SU-DHL-6 (cell line): ENCODE measurements at regions not wholly inside any gene's neighbourhood (a gene's known extent, or its start where the extent isn't known, plus 50 kb on each side); places are given as distances from the start of the nearest gene placed in this dataset.

Experiments used
- H2AFZ ChIP-seq: fragments of 200-600 bp; sonication (generic); 2 replicates; pipeline ENCODE4 v1.6.1; 2014; ENCODE audit warnings: low read depth, mild to moderate bottlenecking, moderate library complexity, mixed read lengths, antibody characterized with exemption, low read length; ENCODE audit not compliant: severe bottlenecking
- H3F3A ChIP-seq: fragments of 200-600 bp; shearing (Covaris generic); 2 replicates; pipeline ENCODE4 v1.6.0; 2016; ENCODE audit warnings: antibody characterized with exemption, mild to moderate bottlenecking; ENCODE audit not compliant: insufficient read depth
- H3K27ac ChIP-seq: fragments of 200-600 bp; sonication (generic); 2 replicates; pipeline ENCODE4 v1.5.1; 2016; ENCODE audit warnings: low read depth, mild to moderate bottlenecking, low read length, moderate library complexity, mixed read lengths
- H3K27me3 ChIP-seq: fragments of 200-600 bp; sonication (generic), shearing (Covaris generic); 2 replicates; pipeline ENCODE4 v1.6.0; 2014; ENCODE audit warnings: mild to moderate bottlenecking, low read length
- H3K36me3 ChIP-seq: fragments of 200-600 bp; sonication (generic); 2 replicates; pipeline ENCODE4 v1.6.1; 2014; ENCODE audit warnings: mild to moderate bottlenecking, low read length, mixed read lengths
- H3K4me2 ChIP-seq: fragments of 300-600, 200-600 bp; shearing (Covaris generic), sonication (generic); 2 replicates; pipeline ENCODE4 v1.6.0; 2014; ENCODE audit warnings: low read length, low read depth, mild to moderate bottlenecking; ENCODE audit not compliant: poor library complexity, severe bottlenecking
- H3K4me3 ChIP-seq: fragments of 200-600 bp; sonication (generic); 2 replicates; pipeline ENCODE4 v1.5.1; 2014; ENCODE audit warnings: antibody characterized with exemption, low read length, mild to moderate bottlenecking, mixed read lengths; ENCODE audit not compliant: insufficient read depth, poor library complexity, severe bottlenecking
- H3K79me2 ChIP-seq: fragments of 200-600 bp; sonication (generic); 2 replicates; pipeline ENCODE4 v1.6.1; 2014; ENCODE audit warnings: mild to moderate bottlenecking, low read length, moderate library complexity; ENCODE audit not compliant: insufficient read depth
- H3K9ac ChIP-seq: fragments of 200-600 bp; sonication (generic); 2 replicates; pipeline ENCODE4 v1.7.0; 2014; ENCODE audit warnings: mild to moderate bottlenecking, low read length
- H3K9me2 ChIP-seq: fragments of 200-600 bp; sonication (generic); replicated peaks from 2 replicates; pipeline ENCODE4 v1.6.1; 2014; ENCODE audit warnings: low read length; ENCODE audit not compliant: insufficient read depth
- H3K9me3 ChIP-seq: fragments of 200-600 bp; sonication (generic); 2 replicates; pipeline ENCODE4 v1.6.1; 2014; ENCODE audit warnings: low read length, mixed read lengths; ENCODE audit not compliant: insufficient read depth
- H4K20me1 ChIP-seq: fragments of 200-600 bp; sonication (generic); 2 replicates; pipeline ENCODE4 v1.6.1; 2014; ENCODE audit warnings: low read depth, mild to moderate bottlenecking, antibody characterized with exemption, low read length, moderate library complexity, mixed read lengths
- CTCF ChIP-seq: fragments of 200-600 bp; sonication (generic); IDR thresholded peaks from one replicate; pipeline ENCODE4 v1.5.1; 2017; ENCODE audit warnings: antibody characterized with exemption, mild to moderate bottlenecking, low read length, moderate library complexity; ENCODE audit not compliant: insufficient read depth, poor library complexity, severe bottlenecking
- EZH2phosphoT487 ChIP-seq: fragments of 200-600 bp; sonication (generic), shearing (Covaris generic); conservative IDR thresholded peaks from 2 replicates; pipeline ENCODE4 v1.6.1; 2018; ENCODE audit warnings: mild to moderate bottlenecking, antibody characterized with exemption, low read length, moderate library complexity, mixed read lengths

GRCh38 chr10:123614888-123615287 is 51.3 kb upstream of the GPR26 start:
- Histone ChIP-seq H3K36me3 (no peaks in the 10 kb centered on the region), H2AFZ (no peak overlapping the region), H3K4me2 (no peak overlapping the region), H3K27ac (no peak overlapping the region), H3K9me3 (no peaks in the 10 kb centered on the region), H3K4me3 (no peak overlapping the region), H3K27me3 (no peaks in the 10 kb centered on the region), H3K9ac (no peak overlapping the region), H3K79me2 (no peaks in the 10 kb centered on the region), H3K9me2 (no peaks in the 10 kb centered on the region), H4K20me1 (no peaks in the 10 kb centered on the region), H3F3A (no peaks in the 10 kb centered on the region)
- TF ChIP-seq EZH2phosphoT487 (no peak), CTCF (no peak)
